Spleen (tissue), 7 donors: ENCODE measurements at regions not wholly inside any gene's neighbourhood (a gene's known extent, or its start where the extent isn't known, plus 50 kb on each side); places are given as distances from the start of the nearest gene placed in this dataset.

Source experiments
- CTCF ChIP-seq, 11 experiments: fragments of 200-600 bp in 7 of 11; fragments of 450-650 bp in 4 of 11; sonication (generic) in 4 of 11; IDR thresholded peaks in 8 of 11; conservative IDR thresholded peaks in 3 of 11; 1 replicate in 7 of 11; 2 replicates in 4 of 11; pipeline versions ENCODE4 v1.4.0 to v1.8.0; 2016 to 2021; ENCODE audit warnings: antibody characterized with exemption in 11 of 11, inconsistent platforms in 4 of 11, mild to moderate bottlenecking in 1 of 11
- POLR2A ChIP-seq, 3 donors: fragments of 450-650 bp; IDR thresholded peaks; one replicate each; pipeline ENCODE4 v1.5.1; 2017; ENCODE audit warnings: antibody characterized with exemption in 3 of 3, mild to moderate bottlenecking in 1 of 3
- donor health status: DM: no; HTN: no; CAD: no; lungs with moderate emphysema.
- donor health status: DM: no; HTN: no; CAD: no.
- donor health status: DM: no; HTN: no; CAD: no.

GRCh38 chr7:67313213-67313612 lies 316.6 kb downstream of the TYW1 start:
- TF ChIP-seq POLR2A (IDR thresholded peaks at IDR 0.05) (no peak), CTCF (IDR thresholded peaks at IDR 0.05 in 8 of 11, conservative IDR thresholded peaks at IDR 0.05 in 3 of 11) (no peak)
